Suprapubic skin (tissue), 4 donors: ENCODE measurements at regions not wholly inside any gene's neighbourhood (a gene's known extent, or its start where the extent isn't known, plus 50 kb on each side); places are given as distances from the start of the nearest gene placed in this dataset.

Experiments
- DNase-seq, 2 donors: peaks; one replicate each; pipeline ENCODE4 v3.0.0-alpha.2; 2019; ENCODE audit warnings: low spot score in 2 of 2
- H3K27ac ChIP-seq: fragments of 200-600 bp; sonication (generic); one replicate; pipeline ENCODE4 v1.5.1; 2019
- H3K27me3 ChIP-seq: fragments of 200-600 bp; sonication (generic); one replicate; pipeline ENCODE4 v1.5.1; 2019
- H3K36me3 ChIP-seq: fragments of 200-600 bp; sonication (generic); one replicate; pipeline ENCODE4 v1.5.1; 2019
- H3K4me1 ChIP-seq: fragments of 200-600 bp; sonication (generic); one replicate; pipeline ENCODE4 v1.5.1; 2019
- H3K4me3 ChIP-seq: fragments of 200-600 bp; sonication (generic); one replicate; pipeline ENCODE4 v1.5.1; 2019; ENCODE audit warnings: mild to moderate bottlenecking
- H3K9me3 ChIP-seq: fragments of 200-600 bp; sonication (generic); one replicate; pipeline ENCODE4 v1.5.1; 2019
- CTCF ChIP-seq, 2 donors: fragments of 200-600 bp in 1 of 2; fragments of 450-650 bp in 1 of 2; sonication (generic) in 1 of 2; IDR thresholded peaks; one replicate each; pipeline ENCODE4 v1.5.1; 2016 to 2019; ENCODE audit warnings: antibody characterized with exemption in 2 of 2, mild to moderate bottlenecking in 1 of 2, moderate library complexity in 1 of 2
- EP300 ChIP-seq: sonication (generic); formaldehyde crosslinking; IDR thresholded peaks from one replicate; pipeline ENCODE4 v1.6.1; 2017; ENCODE audit warnings: antibody characterized with exemption
- POLR2A ChIP-seq, 2 donors: fragments of 450-650 bp; IDR thresholded peaks; one replicate each; pipeline ENCODE4 v1.6.1; 2017; ENCODE audit warnings: antibody characterized with exemption in 2 of 2, mild to moderate bottlenecking in 2 of 2, moderate library complexity in 2 of 2
- POLR2AphosphoS5 ChIP-seq, 3 donors: sonication (generic); formaldehyde crosslinking; IDR thresholded peaks; one replicate each; pipeline ENCODE4 v1.6.1; 2017; ENCODE audit warnings: antibody characterized with exemption in 3 of 3
- WGBS: methylation state at CpG from one replicate; pipeline ENCODE4 v1.1.5; 2018; 5-methylcytosine and 5-hydroxymethylcytosine counted together

GRCh38 chr5:44935871-44936270 is 127.1 kb downstream of the MRPS30 start:
- no peak for DNase-seq
- WGBS: 60% methylated on average over 1 of the region's 2 CpGs
- H3K4me1 ChIP-seq: no peaks in the 10 kb centered on the region
- TF ChIP-seq POLR2AphosphoS5 (IDR thresholded peaks at IDR 0.05) (no peak), CTCF (IDR thresholded peaks at IDR 0.05) (no peak), EP300 (no peak), POLR2A (IDR thresholded peaks at IDR 0.05) (no peak)
- no peak overlapping the region for H3K4me3 ChIP-seq
- no peaks in the 10 kb centered on the region for H3K27me3 ChIP-seq
- no peak overlapping the region for H3K27ac ChIP-seq
- no peaks in the 10 kb centered on the region for H3K36me3 ChIP-seq
- H3K9me3 ChIP-seq: no peaks in the 10 kb centered on the region

GRCh38 chr5:44942524-44943001 is 133.8 kb downstream of the MRPS30 start:
- 32% methylated on average over 4 of the region's 4 CpGs for WGBS

GRCh38 chr5:44943647-44944046 is 134.9 kb downstream of the MRPS30 start:
- no peak for TF ChIP-seq POLR2A (IDR thresholded peaks at IDR 0.05)
- WGBS: 49% methylated on average over 2 of the region's 2 CpGs

More at GRCh38 chr5:44942524-44943001, 133.8 kb downstream of the MRPS30 start:
- Histone ChIP-seq H3K9me3 (no peaks in the 10 kb centered on the region), H3K27ac (no peak overlapping the region), H3K4me1 (no peaks in the 10 kb centered on the region), H3K36me3 (no peaks in the 10 kb centered on the region), H3K4me3 (no peak overlapping the region), H3K27me3 (no peaks in the 10 kb centered on the region)
- TF ChIP-seq CTCF (IDR thresholded peaks at IDR 0.05) (no peak), EP300 (no peak), POLR2AphosphoS5 (IDR thresholded peaks at IDR 0.05) (no peak), POLR2A (IDR thresholded peaks at IDR 0.05) (no peak)
- no peak for DNase-seq

GRCh38 chr5:44945743-44946142 is 137.0 kb downstream of the MRPS30 start:
- no peak for TF ChIP-seq CTCF (IDR thresholded peaks at IDR 0.05)
- no peak for TF ChIP-seq POLR2AphosphoS5 (IDR thresholded peaks at IDR 0.05)
- TF ChIP-seq EP300: no peak
- no peak for TF ChIP-seq POLR2A (IDR thresholded peaks at IDR 0.05)
- Histone ChIP-seq H3K27ac (no peak overlapping the region), H3K4me3 (no peak overlapping the region), H3K9me3 (no peaks in the 10 kb centered on the region), H3K36me3 (no peaks in the 10 kb centered on the region), H3K27me3 (no peaks in the 10 kb centered on the region), H3K4me1 (no peaks in the 10 kb centered on the region)
- DNase-seq: no peak
- 77% methylated on average over 1 of the region's 1 CpG for WGBS

More at GRCh38 chr5:44943647-44944046, 134.9 kb downstream of the MRPS30 start:
- H3K4me1 ChIP-seq: no peaks in the 10 kb centered on the region
- no peak overlapping the region for H3K4me3 ChIP-seq
- H3K36me3 ChIP-seq: no peaks in the 10 kb centered on the region
- H3K27ac ChIP-seq: no peak overlapping the region
- H3K9me3 ChIP-seq: no peaks in the 10 kb centered on the region
- no peaks in the 10 kb centered on the region for H3K27me3 ChIP-seq
- no peak for DNase-seq

- Histone ChIP-seq H3K27ac (no peak overlapping the region), H3K4me1 (no peaks in the 10 kb centered on the region), H3K9me3 (no peaks in the 10 kb centered on the region), H3K36me3 (no peaks in the 10 kb centered on the region), H3K27me3 (no peaks in the 10 kb centered on the region), H3K4me3 (no peak overlapping the region)
- TF ChIP-seq CTCF (IDR thresholded peaks at IDR 0.05): no peak
- no peak for TF ChIP-seq POLR2A (IDR thresholded peaks at IDR 0.05)
- no peak for TF ChIP-seq EP300
- TF ChIP-seq POLR2AphosphoS5 (IDR thresholded peaks at IDR 0.05): no peak
- DNase-seq: no peak
- 84% methylated on average over 4 of the region's 4 CpGs for WGBS
Observed at GRCh38 chr5:44949687-44950086, 140.9 kb downstream of the MRPS30 start.

GRCh38 chr5:44951371-44951770 is 142.6 kb downstream of the MRPS30 start:
- TF ChIP-seq POLR2A (IDR thresholded peaks at IDR 0.05) (no peak), CTCF (IDR thresholded peaks at IDR 0.05) (no peak), EP300 (no peak)
- H3K36me3 ChIP-seq: no peaks in the 10 kb centered on the region
- DNase-seq: no peak
- H3K27me3 ChIP-seq: no peaks in the 10 kb centered on the region
- H3K4me3 ChIP-seq: no peak overlapping the region
- WGBS: 81% methylated on average over 3 of the region's 3 CpGs
- H3K9me3 ChIP-seq: no peaks in the 10 kb centered on the region
- H3K27ac ChIP-seq: no peak overlapping the region
- no peaks in the 10 kb centered on the region for H3K4me1 ChIP-seq
